ENCODE measurements at regions not wholly inside any gene's neighbourhood (a gene's known extent, or its start where the extent isn't known, plus 50 kb on each side); places are given as distances from the start of the nearest gene placed in this dataset.

DNA sequence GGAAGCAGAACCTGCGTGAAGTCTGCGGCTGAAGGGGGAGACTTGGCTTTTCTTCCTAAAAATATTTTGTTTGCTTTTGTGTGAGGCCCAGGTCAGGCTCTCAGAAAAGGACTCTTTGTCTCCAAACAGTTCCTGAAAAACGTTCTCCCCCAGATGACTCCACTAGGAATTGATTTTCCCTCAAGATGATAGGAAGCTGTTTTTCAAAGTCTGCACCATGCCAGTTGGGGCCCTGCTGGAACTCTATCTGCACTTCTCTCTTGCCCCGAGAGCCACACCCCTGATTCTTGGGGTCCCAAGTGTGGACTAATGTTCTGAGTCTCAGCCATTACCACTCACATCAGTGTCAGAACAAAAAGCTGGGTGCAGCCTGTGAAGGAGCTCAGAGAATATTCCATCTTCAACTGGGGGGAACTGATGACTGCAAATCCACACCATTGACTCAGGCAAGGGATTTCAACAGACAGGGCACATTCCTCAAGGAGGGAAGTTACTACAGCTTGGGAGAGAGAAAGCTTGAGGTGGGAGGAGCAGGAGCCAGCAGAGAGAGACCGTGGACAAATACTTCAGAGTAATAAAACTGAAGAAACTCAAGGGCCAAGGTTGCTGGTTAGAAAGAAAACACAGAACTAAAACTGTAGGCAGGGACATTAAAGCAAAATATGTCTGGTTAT lies 768.3 kb downstream of the RNF144A start (continued):
- TF ChIP-seq IRF2 (CRISPR knock-in tag; IDR thresholded peaks at IDR 0.05) (no peak), ADNP (tag; IDR thresholded peaks at IDR 0.05) (no peak), ZC3H8 (IDR thresholded peaks at IDR 0.05) (no peak), NR2F6 (CRISPR knock-in tag; IDR thresholded peaks at IDR 0.05) (no peak)

DNA sequence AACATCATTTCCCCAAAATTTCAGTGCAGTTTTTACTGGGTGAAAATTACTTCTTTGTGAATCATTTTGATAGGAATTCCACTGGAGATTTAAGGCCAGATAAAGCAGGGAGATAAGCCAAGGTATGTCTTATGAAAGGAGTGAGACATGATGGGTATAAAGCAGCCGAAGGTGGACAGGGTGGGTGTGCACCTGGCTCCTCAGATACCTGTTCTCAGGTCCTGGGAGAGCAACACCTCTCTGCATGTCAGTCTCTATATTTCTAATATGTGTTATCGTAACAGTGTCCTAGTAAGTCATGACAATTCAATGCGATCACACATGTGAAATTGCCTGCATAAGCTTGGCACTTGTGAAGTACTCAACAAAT lies 768.8 kb downstream of the RNF144A start:
- no peak overlapping the region for H3K4me3 ChIP-seq
- H3K9me3 ChIP-seq (replicated peaks; ENCODE audit: control insufficient read depth, insufficient read depth, low read depth, low read length): no peaks in the 10 kb centered on the region
- intact Hi-C loops (cut with micrococcal nuclease) (no loop called here), in situ Hi-C loops (cut with MboI) (no loop called here)
- H3K36me3 ChIP-seq (ENCODE audit: control insufficient read depth, insufficient read depth, low read length): no peaks in the 10 kb centered on the region
- H3K4me2 ChIP-seq (ENCODE audit: insufficient read depth, low read length): no peak overlapping the region
- no peaks in the 10 kb centered on the region for H3K9me1 ChIP-seq (ENCODE audit: control insufficient read depth, insufficient read depth, low read length)
- H3K4me1 ChIP-seq (replicated peaks in 1 of 2; ENCODE audit: control insufficient read depth in 2 of 2, insufficient read depth in 2 of 2, low read length in 2 of 2): no peaks in the 10 kb centered on the region
- DNase-seq (ENCODE audit: extremely low read depth in 1 of 4, low spot score in 3 of 4) (no peak), FAIRE-seq (no peak), ATAC-seq (no peak)
- no peak overlapping the region for H3K27ac ChIP-seq (ENCODE audit: extremely low read depth, low read depth, low read length)
- CTCF ChIA-PET (ENCODE audit: low intra/inter-chr PET ratio): no interaction called here
- no peak overlapping the region for H3K9ac ChIP-seq (ENCODE audit: insufficient read depth in 1 of 2, low read depth in 2 of 2, low read length in 2 of 2)
- WGBS (ENCODE audit: insufficient coverage, low coverage, missing lambda C conversion rate): 15% methylated on average over 3 of the region's 3 CpGs
- H3K27me3 ChIP-seq (ENCODE audit: control insufficient read depth in 2 of 2, insufficient read depth in 2 of 2, low read length in 2 of 2): no peaks in the 10 kb centered on the region
- H2AFZ ChIP-seq (ENCODE audit: low read depth, low read length): no peak overlapping the region
- POLR2A ChIA-PET: no interaction called here
- H3K79me2 ChIP-seq (ENCODE audit: control insufficient read depth, insufficient read depth, low read length): no peaks in the 10 kb centered on the region
- no TSS peak for BruUV-seq (replicated peaks)
- H4K20me1 ChIP-seq (replicated peaks; ENCODE audit: control insufficient read depth, insufficient read depth, low read length): no peaks in the 10 kb centered on the region
- TF ChIP-seq SRF (CRISPR knock-in tag; IDR thresholded peaks at IDR 0.05) (no peak), ARID2 (IDR thresholded peaks at IDR 0.05) (no peak), LCOR (CRISPR knock-in tag; IDR thresholded peaks at IDR 0.05) (no peak), TRIM24 (IDR thresholded peaks at IDR 0.05) (no peak), MEF2A (IDR thresholded peaks at IDR 0.05; ENCODE audit: control insufficient read depth, low read depth, low read length) (no peak), IFI16 (CRISPR knock-in tag; IDR thresholded peaks at IDR 0.05) (no peak)
- TF ChIP-seq, protein P1, sequence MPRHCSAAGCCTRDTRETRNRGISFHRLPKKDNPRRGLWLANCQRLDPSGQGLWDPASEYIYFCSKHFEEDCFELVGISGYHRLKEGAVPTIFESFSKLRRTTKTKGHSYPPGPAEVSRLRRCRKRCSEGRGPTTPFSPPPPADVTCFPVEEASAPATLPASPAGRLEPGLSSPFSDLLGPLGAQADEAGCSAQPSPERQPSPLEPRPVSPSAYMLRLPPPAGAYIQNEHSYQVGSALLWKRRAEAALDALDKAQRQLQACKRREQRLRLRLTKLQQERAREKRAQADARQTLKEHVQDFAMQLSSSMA (CRISPR knock-in tag; IDR thresholded peaks at IDR 0.05): no peak
- TF ChIP-seq, protein P2, sequence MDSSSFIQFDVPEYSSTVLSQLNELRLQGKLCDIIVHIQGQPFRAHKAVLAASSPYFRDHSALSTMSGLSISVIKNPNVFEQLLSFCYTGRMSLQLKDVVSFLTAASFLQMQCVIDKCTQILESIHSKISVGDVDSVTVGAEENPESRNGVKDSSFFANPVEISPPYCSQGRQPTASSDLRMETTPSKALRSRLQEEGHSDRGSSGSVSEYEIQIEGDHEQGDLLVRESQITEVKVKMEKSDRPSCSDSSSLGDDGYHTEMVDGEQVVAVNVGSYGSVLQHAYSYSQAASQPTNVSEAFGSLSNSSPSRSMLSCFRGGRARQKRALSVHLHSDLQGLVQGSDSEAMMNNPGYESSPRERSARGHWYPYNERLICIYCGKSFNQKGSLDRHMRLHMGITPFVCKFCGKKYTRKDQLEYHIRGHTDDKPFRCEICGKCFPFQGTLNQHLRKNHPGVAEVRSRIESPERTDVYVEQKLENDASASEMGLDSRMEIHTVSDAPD (CRISPR knock-in tag; IDR thresholded peaks at IDR 0.05): no peak

All from K562 (cell line).